ENCODE measurements at regions not wholly inside any gene's neighbourhood (a gene's known extent, or its start where the extent isn't known, plus 50 kb on each side); places are given as distances from the start of the nearest gene placed in this dataset.

DNA sequence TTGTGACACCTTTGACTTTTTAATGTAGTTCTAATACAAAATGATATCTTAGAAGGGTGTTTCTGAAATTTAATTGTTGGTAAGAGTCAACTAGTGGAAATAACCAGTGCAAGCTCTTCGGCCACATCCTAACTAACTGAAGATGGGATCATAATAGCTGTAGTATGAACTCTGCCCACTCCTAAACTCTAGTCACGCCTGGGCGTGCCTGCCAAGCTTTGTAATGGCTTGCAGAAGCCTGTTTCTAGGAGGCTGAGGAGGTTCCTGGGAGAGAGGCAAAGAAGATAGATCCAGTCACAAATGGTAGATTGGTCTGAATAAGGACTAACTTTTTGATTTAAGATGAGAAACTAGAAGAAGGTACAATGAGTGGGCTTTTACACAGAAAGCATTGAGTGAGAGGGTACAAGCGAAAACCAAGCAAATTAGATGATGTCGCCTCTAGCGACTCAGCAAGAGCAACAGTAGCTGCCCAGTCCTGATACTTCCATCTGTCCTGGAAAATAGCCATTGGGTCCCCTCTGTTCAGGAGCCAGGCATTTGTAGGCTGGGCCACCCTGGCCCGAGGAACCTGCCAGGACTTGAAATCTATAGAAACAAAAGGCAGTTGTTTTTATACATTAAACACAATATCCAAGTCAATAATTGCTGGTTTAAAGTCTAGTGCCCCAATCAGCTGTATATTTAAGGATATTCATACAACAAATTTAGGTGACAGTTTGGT, 148.8 kb downstream of the SLC38A4 start:
- TF ChIP-seq CTCF (IDR thresholded peaks at IDR 0.05) (no peak), ZFX (IDR thresholded peaks at IDR 0.05; ENCODE audit: borderline replicate concordance) (no peak)
